Left ventricle myocardium inferior (tissue), 1 donor: ENCODE measurements at regions not wholly inside any gene's neighbourhood (a gene's known extent, or its start where the extent isn't known, plus 50 kb on each side); places are given as distances from the start of the nearest gene placed in this dataset.

Source experiments
- DNase-seq: peaks from one replicate; pipeline ENCODE4 v3.0.0-alpha.2; 2020
- H3K27ac ChIP-seq: fragments of 200-600 bp; replicated peaks from 2 replicates; pipeline ENCODE4 v1.8.0; 2021
- H3K27me3 ChIP-seq: fragments of 200-600 bp; 2 replicates; pipeline ENCODE4 v1.8.0; 2021; ENCODE audit warnings: low read depth
- H3K36me3 ChIP-seq: fragments of 200-600 bp; 2 replicates; pipeline ENCODE4 v1.8.0; 2021
- H3K4me1 ChIP-seq: fragments of 200-600 bp; 2 replicates; pipeline ENCODE4 v1.8.0; 2021
- H3K4me3 ChIP-seq: fragments of 200-600 bp; 2 replicates; pipeline ENCODE4 v1.8.0; 2021; ENCODE audit warnings: mild to moderate bottlenecking, moderate library complexity
- H3K9me3 ChIP-seq: fragments of 200-600 bp; replicated peaks from 2 replicates; pipeline ENCODE4 v1.8.0; 2021
- intact Hi-C: fragments of 100-400 bp; cut with micrococcal nuclease; formaldehyde crosslinking; loops from one replicate; pipeline ENCODE4 v1.11.0; 2022
- TF ChIP-seq, protein P1 (sequence below): fragments of 200-600 bp; IDR thresholded peaks from 2 replicates; pipeline ENCODE4 v1.8.0; 2021; ENCODE audit warnings: antibody characterized with exemption, mild to moderate bottlenecking, borderline replicate concordance
- donor health status: DM: no; HTN: yes; CAD: no; lungs with severe emphysema.

DNA sequence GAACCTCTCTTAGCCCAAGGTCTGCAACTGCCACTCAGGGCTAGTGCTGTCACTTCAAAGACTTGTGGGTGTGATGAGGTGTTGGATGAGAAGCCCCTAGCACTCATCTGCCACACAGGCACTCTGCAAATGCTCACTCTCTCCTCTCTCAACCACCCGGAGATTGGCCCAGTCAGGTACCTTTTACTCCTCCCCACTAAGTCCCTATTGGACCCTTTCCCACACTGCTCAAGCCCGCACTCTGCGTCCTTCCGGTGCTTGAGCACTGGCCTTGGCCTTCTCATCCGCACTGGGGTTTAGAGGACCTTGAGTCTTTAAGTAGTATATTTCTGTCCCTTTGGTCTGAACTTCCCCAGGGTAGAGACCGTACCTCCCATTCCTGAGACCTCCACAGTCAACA is 308.0 kb downstream of the NXPE2 start:
- no peaks in the 10 kb centered on the region for H3K9me3 ChIP-seq
- no peak overlapping the region for H3K4me3 ChIP-seq
- no peaks in the 10 kb centered on the region for H3K36me3 ChIP-seq
- no peak overlapping the region for H3K27ac ChIP-seq
- DNase-seq: no peak
- H3K4me1 ChIP-seq: no peaks in the 10 kb centered on the region
- no peaks in the 10 kb centered on the region for H3K27me3 ChIP-seq
- intact Hi-C loops: no loop called here
- TF ChIP-seq, protein P1, sequence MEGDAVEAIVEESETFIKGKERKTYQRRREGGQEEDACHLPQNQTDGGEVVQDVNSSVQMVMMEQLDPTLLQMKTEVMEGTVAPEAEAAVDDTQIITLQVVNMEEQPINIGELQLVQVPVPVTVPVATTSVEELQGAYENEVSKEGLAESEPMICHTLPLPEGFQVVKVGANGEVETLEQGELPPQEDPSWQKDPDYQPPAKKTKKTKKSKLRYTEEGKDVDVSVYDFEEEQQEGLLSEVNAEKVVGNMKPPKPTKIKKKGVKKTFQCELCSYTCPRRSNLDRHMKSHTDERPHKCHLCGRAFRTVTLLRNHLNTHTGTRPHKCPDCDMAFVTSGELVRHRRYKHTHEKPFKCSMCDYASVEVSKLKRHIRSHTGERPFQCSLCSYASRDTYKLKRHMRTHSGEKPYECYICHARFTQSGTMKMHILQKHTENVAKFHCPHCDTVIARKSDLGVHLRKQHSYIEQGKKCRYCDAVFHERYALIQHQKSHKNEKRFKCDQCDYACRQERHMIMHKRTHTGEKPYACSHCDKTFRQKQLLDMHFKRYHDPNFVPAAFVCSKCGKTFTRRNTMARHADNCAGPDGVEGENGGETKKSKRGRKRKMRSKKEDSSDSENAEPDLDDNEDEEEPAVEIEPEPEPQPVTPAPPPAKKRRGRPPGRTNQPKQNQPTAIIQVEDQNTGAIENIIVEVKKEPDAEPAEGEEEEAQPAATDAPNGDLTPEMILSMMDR: no peak

DNA sequence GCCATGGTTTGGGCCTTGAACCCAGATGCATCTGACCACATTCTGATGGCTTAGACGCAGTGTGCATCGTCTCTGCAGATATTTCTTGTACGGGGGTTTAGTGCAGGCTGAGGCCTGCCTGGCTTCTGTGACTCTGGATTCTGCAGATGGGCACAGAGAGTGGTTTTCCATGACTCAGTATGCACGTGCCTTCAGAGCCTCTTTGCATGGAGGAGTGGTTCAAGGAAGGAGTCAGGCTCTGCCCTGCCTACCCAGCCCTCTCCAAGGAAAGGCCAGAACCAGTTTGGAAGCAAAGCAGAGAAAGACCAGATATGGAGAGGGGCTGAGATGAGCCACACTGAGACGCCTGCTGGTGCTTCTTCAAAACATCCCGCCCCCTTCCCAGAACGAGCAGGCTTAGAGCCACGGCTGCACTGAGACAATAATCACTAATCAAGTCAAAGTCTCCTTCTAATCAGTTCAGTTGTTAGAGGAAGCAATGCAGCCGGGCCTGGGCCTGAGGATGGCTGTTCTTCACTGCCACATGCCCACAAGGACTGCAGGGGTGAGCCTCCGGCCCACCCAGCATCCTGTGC is 308.9 kb downstream of the NXPE2 start:
- no peak overlapping the region for H3K4me3 ChIP-seq
- H3K9me3 ChIP-seq: no peaks in the 10 kb centered on the region
- intact Hi-C loops: no loop called here
- no peaks in the 10 kb centered on the region for H3K27me3 ChIP-seq
- no peaks in the 10 kb centered on the region for H3K4me1 ChIP-seq
- TF ChIP-seq, protein P1: no peak
- H3K27ac ChIP-seq: no peak overlapping the region
- H3K36me3 ChIP-seq: no peaks in the 10 kb centered on the region
- DNase-seq: no peak

DNA sequence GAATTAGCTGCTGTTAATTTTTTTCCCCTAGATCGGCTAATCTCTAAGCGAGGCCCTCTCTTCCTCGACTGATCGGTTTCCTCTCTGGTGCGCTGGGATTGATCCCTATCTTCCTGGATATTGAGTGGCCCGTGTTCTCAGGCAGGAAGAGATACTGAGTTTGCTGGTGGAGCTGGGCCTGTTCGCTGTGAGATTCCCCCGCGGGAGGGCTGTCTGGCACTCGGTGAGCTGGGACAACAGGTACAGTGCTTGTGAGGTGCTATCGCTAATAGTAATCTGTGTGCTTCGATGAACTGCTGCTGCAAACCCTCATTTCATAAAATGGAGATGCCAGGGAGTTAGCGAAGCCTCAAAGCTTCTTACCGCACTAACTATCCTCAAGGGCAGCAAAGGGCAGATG is 310.3 kb downstream of the NXPE2 start:
- TF ChIP-seq, protein P1: no peak
- H3K27ac ChIP-seq: no peak overlapping the region
- no peaks in the 10 kb centered on the region for H3K4me1 ChIP-seq
- no peaks in the 10 kb centered on the region for H3K9me3 ChIP-seq
- DNase-seq: no peak
- H3K27me3 ChIP-seq: no peaks in the 10 kb centered on the region
- no peaks in the 10 kb centered on the region for H3K36me3 ChIP-seq
- intact Hi-C loops: no loop called here
- H3K4me3 ChIP-seq: no peak overlapping the region

DNA sequence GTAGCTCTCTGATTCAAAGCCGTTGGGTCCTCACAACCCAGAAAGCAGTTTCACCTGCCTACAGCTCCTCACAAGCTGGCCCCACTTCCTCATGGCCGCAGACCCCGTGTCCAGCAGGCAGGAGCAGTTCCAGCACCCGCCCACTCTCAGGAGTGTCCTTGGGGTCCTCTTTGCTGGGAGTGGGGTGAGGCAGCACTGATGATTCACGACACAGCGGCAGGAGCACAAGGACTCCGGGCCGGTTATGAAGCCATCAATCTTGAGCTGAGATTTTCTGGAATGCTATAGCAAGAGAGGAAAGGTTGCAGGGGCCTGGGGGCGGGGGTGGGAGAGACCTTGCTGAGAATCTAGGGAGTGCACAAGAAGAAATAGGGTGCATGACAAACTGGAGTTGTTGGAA is 311.2 kb downstream of the NXPE2 start:
- intact Hi-C loops: no loop called here
- Histone ChIP-seq H3K9me3 (no peaks in the 10 kb centered on the region), H3K27me3 (no peaks in the 10 kb centered on the region), H3K36me3 (no peaks in the 10 kb centered on the region), H3K4me3 (no peak overlapping the region), H3K27ac (no peak overlapping the region), H3K4me1 (no peaks in the 10 kb centered on the region)
- TF ChIP-seq, protein P1: no peak
- no peak for DNase-seq

DNA sequence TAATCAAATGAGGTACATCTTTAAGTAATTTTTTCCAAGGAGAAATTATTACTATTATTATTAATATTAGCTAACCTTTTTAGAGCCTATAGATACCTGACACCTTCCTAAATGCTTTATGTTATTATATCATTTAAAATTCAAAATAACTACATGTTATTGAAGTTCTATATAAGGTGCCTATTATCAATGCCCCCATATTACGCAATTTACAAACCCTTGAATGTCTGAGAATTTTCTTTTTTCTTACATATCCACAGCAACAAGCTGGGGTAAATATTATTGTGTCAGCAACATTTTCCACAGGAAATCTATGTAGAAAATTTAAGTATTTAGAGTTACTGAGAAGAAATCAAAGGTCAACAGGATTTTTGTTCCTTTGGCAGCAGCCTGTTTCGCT is 327.3 kb downstream of the NXPE2 start:
- DNase-seq: no peak
- intact Hi-C loops: no loop called here
- TF ChIP-seq, protein P1: no peak

More for the DNA sequence above, 327.3 kb downstream of the NXPE2 start:
- Histone ChIP-seq H3K27ac (no peak overlapping the region), H3K9me3 (no peaks in the 10 kb centered on the region), H3K4me1 (no peaks in the 10 kb centered on the region), H3K4me3 (no peak overlapping the region), H3K36me3 (no peaks in the 10 kb centered on the region), H3K27me3 (no peaks in the 10 kb centered on the region)
